ENCODE measurements at regions not wholly inside any gene's neighbourhood (a gene's known extent, or its start where the extent isn't known, plus 50 kb on each side); places are given as distances from the start of the nearest gene placed in this dataset.

DNA sequence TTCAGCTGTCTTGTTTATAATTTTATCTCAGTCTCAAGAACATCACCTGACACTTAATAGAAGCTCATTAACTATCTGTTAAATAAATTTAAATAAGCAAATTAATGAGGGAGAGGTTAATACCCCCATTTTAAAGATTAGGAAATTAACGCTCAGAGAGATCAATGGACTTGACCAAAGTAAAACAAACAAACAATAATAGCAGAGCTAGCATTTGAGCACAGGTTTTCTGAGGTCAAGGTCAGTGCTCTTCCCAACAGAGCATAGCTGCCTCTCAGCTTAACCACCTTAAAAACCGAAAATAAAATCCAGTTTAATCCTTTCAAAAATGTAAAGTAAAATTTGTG lies 196.6 kb upstream of the BCL6 start:
- Histone ChIP-seq H2AK9ac (replicated peaks; ENCODE audit: low read depth, low read length, poor library complexity) (no peak overlapping the region), H3K9me3 (ENCODE audit: control insufficient read depth, insufficient read depth, low read length) (no peaks in the 10 kb centered on the region), H3K14ac (replicated peaks; ENCODE audit: low read depth, low read length) (no peak overlapping the region), H2AFZ (replicated peaks; ENCODE audit: low read length, poor library complexity) (no peak overlapping the region), H3K4me1 (ENCODE audit: control insufficient read depth, insufficient read depth, low read length) (peaks cover 11% of the 10 kb centered on the region), H2BK5ac (ENCODE audit: low read depth, low read length, poor library complexity, severe bottlenecking) (no peak overlapping the region), H3K27ac (ENCODE audit: insufficient read depth, low read length) (no peak overlapping the region), H3K4me2 (ENCODE audit: low read depth, low read length) (no peak overlapping the region), H3K4ac (ENCODE audit: low read depth, low read length) (no peak overlapping the region), H2BK15ac (ENCODE audit: low read depth, low read length) (no peak overlapping the region), H4K8ac (ENCODE audit: low read depth in 2 of 2, low read length in 2 of 2) (no peak overlapping the region), H3K4me3 (ENCODE audit: insufficient read depth, low read depth, low read length) (no peak overlapping the region), H3K23ac (ENCODE audit: low read depth, low read length) (no peak overlapping the region), H2BK120ac (ENCODE audit: low read depth, low read length) (no peak overlapping the region), H3K18ac (ENCODE audit: low read depth, low read length) (no peak overlapping the region), H3K79me1 (ENCODE audit: low read depth in 1 of 2, low read length in 2 of 2) (no peaks in the 10 kb centered on the region), H3K36me3 (ENCODE audit: control insufficient read depth, insufficient read depth, low read length) (no peaks in the 10 kb centered on the region), H4K5ac (ENCODE audit: low read depth, low read length) (no peak overlapping the region), H2AK5ac (ENCODE audit: low read depth, low read length) (no peak overlapping the region), H3K9ac (ENCODE audit: low read depth, low read length) (no peak overlapping the region), H3K9me1 (ENCODE audit: insufficient read depth, low read length) (peaks cover 9% of the 10 kb centered on the region), H2BK20ac (ENCODE audit: low read depth, low read length) (no peak overlapping the region), H3K56ac (ENCODE audit: extremely low read depth, insufficient read depth, low read length) (no peak overlapping the region), H3K27me3 (ENCODE audit: control insufficient read depth, insufficient read depth, low read length) (no peaks in the 10 kb centered on the region; the same call in 1 of the 2 replicates), H4K20me1 (ENCODE audit: insufficient read depth, low read length) (peaks cover 3% of the 10 kb centered on the region; the same call in 1 of the 2 replicates), H4K91ac (ENCODE audit: insufficient read depth, low read depth, low read length) (no peak overlapping the region)
- CTCF ChIA-PET, result interaction anchor here (0.6 to 1.2 kb wide), 2 partner anchors 54 to 195 kb away, joined by 3 to 5 read pairs; no protein-coding TSS in a partner anchor
- dilution Hi-C loops (cut with HindIII; ENCODE audit: low sequenced_read_pairs, unreplicated experiment), result no loop called here
- no TSS peak for BruUV-seq (replicated peaks)
- POLR2A ChIA-PET (ENCODE audit: unreplicated experiment), result no interaction called here
- ATAC-seq (ENCODE audit: low read depth) (no peak), DNase-seq (no peak)
- TF ChIP-seq NFE2L2 (IDR thresholded peaks at IDR 0.05; ENCODE audit: low read depth, low read length) (no peak), CTCF (conservative IDR thresholded peaks at IDR 0.05; ENCODE audit: low read depth, low read length) (no peak), BHLHE40 (IDR thresholded peaks at IDR 0.05; ENCODE audit: low read depth, low read length) (no peak), POLR2A (IDR thresholded peaks at IDR 0.05; ENCODE audit: low read depth, low read length) (no peak), MAZ (IDR thresholded peaks at IDR 0.05; ENCODE audit: borderline replicate concordance, low read depth, low read length) (no peak), CHD1 (IDR thresholded peaks at IDR 0.05; ENCODE audit: low read depth, low read length) (no peak), ELK1 (IDR thresholded peaks at IDR 0.05; ENCODE audit: borderline replicate concordance, low read depth, low read length) (no peak)
- TF ChIP-seq, protein P1, sequence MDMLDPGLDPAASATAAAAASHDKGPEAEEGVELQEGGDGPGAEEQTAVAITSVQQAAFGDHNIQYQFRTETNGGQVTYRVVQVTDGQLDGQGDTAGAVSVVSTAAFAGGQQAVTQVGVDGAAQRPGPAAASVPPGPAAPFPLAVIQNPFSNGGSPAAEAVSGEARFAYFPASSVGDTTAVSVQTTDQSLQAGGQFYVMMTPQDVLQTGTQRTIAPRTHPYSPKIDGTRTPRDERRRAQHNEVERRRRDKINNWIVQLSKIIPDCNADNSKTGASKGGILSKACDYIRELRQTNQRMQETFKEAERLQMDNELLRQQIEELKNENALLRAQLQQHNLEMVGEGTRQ (IDR thresholded peaks at IDR 0.05; ENCODE audit: low read depth, low read length), result no peak
- no CpG with 5 or more reads among the region's 2 CpGs for WGBS, 2 experiments (ENCODE audit: extremely low coverage in 2 of 2, insufficient read length in 1 of 2)
- intact Hi-C loops (cut with micrococcal nuclease), result no loop called here
- in situ Hi-C loops (cut with MboI; ENCODE audit: low sequenced_read_pairs), result no loop called here

Data from IMR-90 (cell line).